ENCODE measurements at regions not wholly inside any gene's neighbourhood (a gene's known extent, or its start where the extent isn't known, plus 50 kb on each side); places are given as distances from the start of the nearest gene placed in this dataset.

DNA sequence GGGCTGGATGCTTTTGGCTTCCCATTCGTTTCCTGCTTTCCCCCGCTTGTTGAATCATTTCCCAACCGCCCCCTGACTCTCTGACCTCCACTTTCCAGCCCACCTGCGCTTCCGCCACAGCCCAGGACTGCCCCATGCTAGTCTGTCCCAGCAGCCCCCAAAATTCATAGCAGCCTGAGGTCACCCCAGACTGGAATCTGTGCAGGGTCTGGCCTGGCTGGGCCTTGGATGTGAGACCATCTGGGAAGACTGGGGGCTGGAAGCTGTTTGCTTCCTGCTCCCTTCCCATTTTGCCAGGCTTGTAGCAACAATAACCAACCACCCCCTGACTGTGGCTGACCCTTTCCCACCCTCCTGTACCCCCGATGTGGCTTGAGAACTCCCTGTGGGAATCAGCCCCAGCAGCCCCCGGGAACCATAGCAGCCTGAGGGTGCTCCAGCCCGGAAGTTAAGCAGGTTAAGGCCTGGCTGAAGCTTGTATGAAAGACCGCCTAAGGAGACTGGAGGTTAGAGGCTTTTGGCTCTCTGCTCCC is 2290.8 kb downstream of the TP53TG3F start:
- intact Hi-C loops (cut with micrococcal nuclease; ENCODE audit: unreplicated experiment) (no loop called here), in situ Hi-C loops (cut with HindIII; ENCODE audit: low pct_unique_long_range_greater_than_20kb, low sequenced_read_pairs) (no loop called here)
- DNase-seq (ENCODE audit: low read depth, low spot score) (no peak), ATAC-seq (no peak)
- H3K4me1 ChIP-seq (ENCODE audit: control insufficient read depth, insufficient read depth, low read length), result no peaks in the 10 kb centered on the region
- no peaks in the 10 kb centered on the region for H3K36me3 ChIP-seq (ENCODE audit: control insufficient read depth, insufficient read depth, low read length)
- H3K4me3 ChIP-seq (ENCODE audit: low read depth in 2 of 2, low read length in 2 of 2), result no peak overlapping the region
- POLR2A ChIA-PET, result no interaction called here
- no peaks in the 10 kb centered on the region for H3K9me3 ChIP-seq (ENCODE audit: control insufficient read depth, insufficient read depth, low read depth, low read length)
- TF ChIP-seq SIN3A (IDR thresholded peaks at IDR 0.05; ENCODE audit: borderline replicate concordance, insufficient read depth, low read depth, low read length) (no peak), POLR2AphosphoS5 (IDR thresholded peaks at IDR 0.05; ENCODE audit: low read depth, low read length) (no peak)
- no peak overlapping the region for H3K27ac ChIP-seq (ENCODE audit: low read length)
- CTCF ChIA-PET, result no interaction called here
- BruUV-seq (replicated peaks), result no TSS peak
- no peaks in the 10 kb centered on the region for H3K27me3 ChIP-seq (ENCODE audit: control insufficient read depth, insufficient read depth, low read length)

DNA sequence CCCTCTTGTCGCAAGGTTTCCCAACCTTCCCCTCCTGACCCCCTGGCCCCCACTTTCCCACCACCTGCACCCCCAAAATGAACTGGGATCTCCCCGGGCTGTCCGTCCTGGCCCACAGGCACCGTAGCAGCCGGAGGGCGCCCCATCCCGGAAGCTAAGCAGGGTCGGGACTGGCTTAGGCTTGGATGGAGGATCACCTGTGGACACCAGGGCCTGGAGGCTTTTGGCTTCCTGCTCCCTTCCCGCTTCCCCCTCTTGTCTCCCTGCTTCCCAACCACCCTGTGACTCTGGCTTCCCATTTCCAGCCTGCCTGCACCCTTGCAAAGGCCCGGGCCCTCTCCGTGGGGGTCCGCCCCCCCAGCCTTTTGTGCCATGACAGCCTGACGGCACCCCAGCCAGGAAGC is 2291.3 kb downstream of the TP53TG3F start:
- BruUV-seq (replicated peaks), result no TSS peak
- CTCF ChIA-PET, result no interaction called here

More for the DNA sequence above, 2291.3 kb downstream of the TP53TG3F start:
- no peaks in the 10 kb centered on the region for H3K27me3 ChIP-seq (ENCODE audit: control insufficient read depth, insufficient read depth, low read length)
- no peak overlapping the region for H3K27ac ChIP-seq (ENCODE audit: low read length)
- H3K36me3 ChIP-seq (ENCODE audit: control insufficient read depth, insufficient read depth, low read length), result no peaks in the 10 kb centered on the region
- H3K4me1 ChIP-seq (ENCODE audit: control insufficient read depth, insufficient read depth, low read length), result no peaks in the 10 kb centered on the region
- POLR2A ChIA-PET, result no interaction called here
- no peaks in the 10 kb centered on the region for H3K9me3 ChIP-seq (ENCODE audit: control insufficient read depth, insufficient read depth, low read depth, low read length)
- H3K4me3 ChIP-seq (ENCODE audit: low read depth in 2 of 2, low read length in 2 of 2), result no peak overlapping the region
- no peak for TF ChIP-seq POLR2AphosphoS5 (IDR thresholded peaks at IDR 0.05; ENCODE audit: low read depth, low read length)
- TF ChIP-seq, protein P1, sequence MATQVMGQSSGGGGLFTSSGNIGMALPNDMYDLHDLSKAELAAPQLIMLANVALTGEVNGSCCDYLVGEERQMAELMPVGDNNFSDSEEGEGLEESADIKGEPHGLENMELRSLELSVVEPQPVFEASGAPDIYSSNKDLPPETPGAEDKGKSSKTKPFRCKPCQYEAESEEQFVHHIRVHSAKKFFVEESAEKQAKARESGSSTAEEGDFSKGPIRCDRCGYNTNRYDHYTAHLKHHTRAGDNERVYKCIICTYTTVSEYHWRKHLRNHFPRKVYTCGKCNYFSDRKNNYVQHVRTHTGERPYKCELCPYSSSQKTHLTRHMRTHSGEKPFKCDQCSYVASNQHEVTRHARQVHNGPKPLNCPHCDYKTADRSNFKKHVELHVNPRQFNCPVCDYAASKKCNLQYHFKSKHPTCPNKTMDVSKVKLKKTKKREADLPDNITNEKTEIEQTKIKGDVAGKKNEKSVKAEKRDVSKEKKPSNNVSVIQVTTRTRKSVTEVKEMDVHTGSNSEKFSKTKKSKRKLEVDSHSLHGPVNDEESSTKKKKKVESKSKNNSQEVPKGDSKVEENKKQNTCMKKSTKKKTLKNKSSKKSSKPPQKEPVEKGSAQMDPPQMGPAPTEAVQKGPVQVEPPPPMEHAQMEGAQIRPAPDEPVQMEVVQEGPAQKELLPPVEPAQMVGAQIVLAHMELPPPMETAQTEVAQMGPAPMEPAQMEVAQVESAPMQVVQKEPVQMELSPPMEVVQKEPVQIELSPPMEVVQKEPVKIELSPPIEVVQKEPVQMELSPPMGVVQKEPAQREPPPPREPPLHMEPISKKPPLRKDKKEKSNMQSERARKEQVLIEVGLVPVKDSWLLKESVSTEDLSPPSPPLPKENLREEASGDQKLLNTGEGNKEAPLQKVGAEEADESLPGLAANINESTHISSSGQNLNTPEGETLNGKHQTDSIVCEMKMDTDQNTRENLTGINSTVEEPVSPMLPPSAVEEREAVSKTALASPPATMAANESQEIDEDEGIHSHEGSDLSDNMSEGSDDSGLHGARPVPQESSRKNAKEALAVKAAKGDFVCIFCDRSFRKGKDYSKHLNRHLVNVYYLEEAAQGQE (IDR thresholded peaks at IDR 0.05; ENCODE audit: insufficient read depth in 1 of 2, low read depth in 2 of 2, low read length in 1 of 2), result no peak
- no peak for TF ChIP-seq TCF7L2 (IDR thresholded peaks at IDR 0.05; ENCODE audit: low read depth, low read length)
- TF ChIP-seq SIN3A (IDR thresholded peaks at IDR 0.05; ENCODE audit: borderline replicate concordance, insufficient read depth, low read depth, low read length), result no peak
- TF ChIP-seq, protein P2, sequence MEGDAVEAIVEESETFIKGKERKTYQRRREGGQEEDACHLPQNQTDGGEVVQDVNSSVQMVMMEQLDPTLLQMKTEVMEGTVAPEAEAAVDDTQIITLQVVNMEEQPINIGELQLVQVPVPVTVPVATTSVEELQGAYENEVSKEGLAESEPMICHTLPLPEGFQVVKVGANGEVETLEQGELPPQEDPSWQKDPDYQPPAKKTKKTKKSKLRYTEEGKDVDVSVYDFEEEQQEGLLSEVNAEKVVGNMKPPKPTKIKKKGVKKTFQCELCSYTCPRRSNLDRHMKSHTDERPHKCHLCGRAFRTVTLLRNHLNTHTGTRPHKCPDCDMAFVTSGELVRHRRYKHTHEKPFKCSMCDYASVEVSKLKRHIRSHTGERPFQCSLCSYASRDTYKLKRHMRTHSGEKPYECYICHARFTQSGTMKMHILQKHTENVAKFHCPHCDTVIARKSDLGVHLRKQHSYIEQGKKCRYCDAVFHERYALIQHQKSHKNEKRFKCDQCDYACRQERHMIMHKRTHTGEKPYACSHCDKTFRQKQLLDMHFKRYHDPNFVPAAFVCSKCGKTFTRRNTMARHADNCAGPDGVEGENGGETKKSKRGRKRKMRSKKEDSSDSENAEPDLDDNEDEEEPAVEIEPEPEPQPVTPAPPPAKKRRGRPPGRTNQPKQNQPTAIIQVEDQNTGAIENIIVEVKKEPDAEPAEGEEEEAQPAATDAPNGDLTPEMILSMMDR (IDR thresholded peaks at IDR 0.05), result no peak
- intact Hi-C loops (cut with micrococcal nuclease; ENCODE audit: unreplicated experiment), result no loop called here
- in situ Hi-C loops (cut with HindIII; ENCODE audit: low pct_unique_long_range_greater_than_20kb, low sequenced_read_pairs), result no loop called here
- ATAC-seq (no peak), DNase-seq (ENCODE audit: low read depth, low spot score) (no peak)

Data from Panc1 (cell line).